Mucosa of rectum (tissue), 2 donors: ENCODE measurements at regions not wholly inside any gene's neighbourhood (a gene's known extent, or its start where the extent isn't known, plus 50 kb on each side); places are given as distances from the start of the nearest gene placed in this dataset.

Source experiments
- H3K27ac ChIP-seq, 2 donors: one replicate each; pipeline ENCODE4 v1.7.0; 2013; ENCODE audit warnings: inconsistent platforms in 2 of 2, low read depth in 2 of 2, low read length in 2 of 2
- H3K27me3 ChIP-seq, 2 donors: one replicate each; pipeline ENCODE4 v1.7.0; 2013; ENCODE audit warnings: low read length in 2 of 2; ENCODE audit not compliant: control insufficient read depth in 2 of 2, insufficient read depth in 2 of 2
- H3K36me3 ChIP-seq, 2 donors: one replicate each; pipeline ENCODE4 v1.7.0; 2013; ENCODE audit warnings: low read length in 2 of 2; ENCODE audit not compliant: control insufficient read depth in 2 of 2, insufficient read depth in 2 of 2
- H3K4me1 ChIP-seq, 2 donors: one replicate each; pipeline ENCODE4 v1.7.0; 2013; ENCODE audit warnings: low read length in 2 of 2, mild to moderate bottlenecking in 1 of 2; ENCODE audit not compliant: control insufficient read depth in 2 of 2, insufficient read depth in 2 of 2
- H3K4me3 ChIP-seq, 2 donors: one replicate each; pipeline ENCODE4 v1.7.0; 2013; ENCODE audit warnings: low read length in 2 of 2
- H3K9ac ChIP-seq, 2 donors: one replicate each; pipeline ENCODE4 v1.7.0; 2013; ENCODE audit warnings: low read length in 2 of 2, low read depth in 1 of 2, mild to moderate bottlenecking in 1 of 2
- H3K9me3 ChIP-seq, 2 donors: one replicate each; pipeline ENCODE4 v1.7.0; 2013; ENCODE audit warnings: low read length in 2 of 2; ENCODE audit not compliant: control insufficient read depth in 2 of 2
- donor health status: healthy.
- donor health status: Normal muscosa, but diverticular disease.

DNA sequence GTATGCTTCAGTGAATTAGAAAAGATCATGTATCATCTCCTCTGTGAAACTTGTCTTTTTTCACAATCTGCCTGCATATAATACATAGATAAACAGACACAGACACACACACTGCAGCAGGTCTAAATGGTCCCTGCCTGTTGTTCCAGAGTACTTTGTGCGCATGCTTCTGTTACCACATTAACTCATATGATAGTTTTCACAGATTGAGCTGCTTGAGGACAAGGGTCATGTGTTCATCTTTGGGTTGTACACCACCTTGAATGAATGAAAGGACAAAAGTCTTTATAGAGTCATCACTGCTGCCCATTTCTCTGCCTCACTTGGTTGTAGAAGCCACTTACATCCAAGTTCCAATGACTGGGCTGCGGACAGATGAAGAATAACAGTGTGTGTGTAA, 72.7 kb upstream of the GLS start:
- H3K9me3 ChIP-seq = no peaks in the 10 kb centered on the region
- H3K27me3 ChIP-seq = no peaks in the 10 kb centered on the region
- no peak overlapping the region for H3K4me3 ChIP-seq
- H3K36me3 ChIP-seq = no peaks in the 10 kb centered on the region
- peaks cover 17 to 30% of the 10 kb centered on the region in 2 donors for H3K4me1 ChIP-seq
- H3K9ac ChIP-seq = no peak overlapping the region
- no peak overlapping the region for H3K27ac ChIP-seq

DNA sequence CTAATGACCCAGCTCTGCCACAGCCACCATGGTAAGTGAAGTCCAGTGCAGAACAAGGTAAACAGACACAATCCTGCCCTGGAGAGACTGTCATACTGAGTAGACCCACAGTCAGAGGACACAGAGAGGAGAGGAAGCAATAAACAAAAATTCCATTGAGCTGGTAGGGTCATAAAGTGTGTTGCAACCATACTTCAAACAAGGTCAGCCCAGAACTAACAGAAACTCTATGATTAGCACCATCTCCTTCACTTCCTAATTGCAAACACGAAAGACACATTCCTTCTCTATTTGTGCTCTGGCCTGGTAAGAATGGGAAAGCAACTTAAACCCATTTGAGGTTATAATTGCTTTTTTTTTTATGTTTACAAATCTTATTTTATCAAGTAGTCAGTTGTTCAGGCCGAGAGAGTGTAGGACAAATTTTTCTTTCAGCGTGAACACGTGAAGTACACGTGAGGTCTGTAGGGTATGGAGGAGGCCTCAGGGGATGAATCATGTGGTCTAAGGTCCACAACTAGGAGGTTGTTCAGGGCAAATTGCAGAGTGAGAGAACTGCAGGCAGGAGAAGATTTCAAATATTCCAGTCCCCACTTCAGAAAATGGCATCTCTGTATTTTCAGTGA, 71.4 kb upstream of the GLS start:
- no peak overlapping the region for H3K9ac ChIP-seq
- peak overlapping the region; percentile 57 to 64 for H3K27ac ChIP-seq
- peaks cover 17 to 30% of the 10 kb centered on the region in 2 donors for H3K4me1 ChIP-seq
- peak overlapping the region; percentile 5 to 49 for H3K4me3 ChIP-seq
- no peaks in the 10 kb centered on the region for H3K36me3 ChIP-seq
- H3K27me3 ChIP-seq = no peaks in the 10 kb centered on the region
- no peaks in the 10 kb centered on the region for H3K9me3 ChIP-seq

DNA sequence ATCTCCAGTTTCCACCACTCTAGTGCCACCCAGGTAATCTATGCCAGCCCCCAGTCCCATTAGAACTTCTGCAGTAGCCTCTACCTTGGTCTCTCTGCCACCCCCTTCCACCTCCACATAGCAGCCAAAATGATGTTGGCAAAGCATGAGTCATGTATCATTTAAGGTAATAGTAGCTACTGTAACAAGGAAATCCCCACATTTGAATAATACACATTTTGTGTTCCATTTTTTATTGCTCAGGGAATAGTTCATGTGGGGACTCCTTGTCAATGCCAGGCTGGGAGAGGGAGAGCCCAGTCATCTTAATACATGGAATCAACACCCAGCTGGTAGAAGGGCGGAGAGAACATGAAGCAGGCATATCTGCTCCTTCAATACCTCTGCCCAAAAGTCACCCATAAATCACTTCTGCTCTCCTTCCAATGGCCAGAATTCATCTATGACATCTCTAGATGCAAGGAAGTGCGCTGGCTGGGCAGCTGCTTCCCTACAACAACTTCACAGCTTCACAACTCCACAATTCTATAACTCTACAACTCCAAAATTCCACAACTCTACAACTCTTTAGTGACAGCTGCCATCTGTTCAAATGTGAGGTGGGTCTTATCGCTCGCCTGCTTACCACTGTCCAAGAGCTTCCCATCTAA, 70.6 kb upstream of the GLS start:
- H3K4me1 ChIP-seq = peaks cover 17 to 25% of the 10 kb centered on the region in 2 donors
- peak overlapping the region in 1 of 2 donors; percentile 49 for H3K4me3 ChIP-seq
- H3K9ac ChIP-seq = no peak overlapping the region
- no peaks in the 10 kb centered on the region for H3K27me3 ChIP-seq
- peak overlapping the region; percentile 57 to 64 for H3K27ac ChIP-seq
- no peaks in the 10 kb centered on the region for H3K36me3 ChIP-seq
- no peaks in the 10 kb centered on the region for H3K9me3 ChIP-seq

DNA sequence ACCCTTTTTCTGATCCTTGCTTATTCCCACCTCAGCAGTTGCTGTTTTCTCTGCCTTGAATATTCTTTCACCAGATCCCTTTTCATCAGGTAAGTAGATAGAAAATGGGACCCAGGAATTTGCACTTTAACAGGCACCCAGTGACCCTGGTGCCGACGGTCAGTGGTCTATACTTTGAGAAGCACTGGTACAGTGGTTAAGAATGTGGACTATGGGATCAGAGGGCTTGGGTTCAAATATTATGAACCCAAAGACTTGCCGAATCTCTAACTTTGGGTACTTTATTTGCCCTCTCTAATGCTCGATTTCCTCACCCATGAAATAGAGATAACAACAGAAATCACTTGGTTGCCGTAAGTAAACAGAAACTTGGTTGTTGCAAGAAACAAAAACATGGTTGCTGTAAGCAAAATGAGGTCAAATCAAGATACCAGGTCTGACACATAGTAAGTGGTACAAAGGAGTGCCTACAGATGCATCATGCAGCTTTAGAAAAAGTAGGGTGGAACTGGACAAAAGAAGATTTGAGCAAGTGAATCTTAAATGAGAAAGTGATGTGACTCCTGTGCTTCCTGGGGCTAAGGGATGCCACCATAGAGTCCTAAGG, 69.5 kb upstream of the GLS start:
- H3K9ac ChIP-seq = no peak overlapping the region

DNA sequence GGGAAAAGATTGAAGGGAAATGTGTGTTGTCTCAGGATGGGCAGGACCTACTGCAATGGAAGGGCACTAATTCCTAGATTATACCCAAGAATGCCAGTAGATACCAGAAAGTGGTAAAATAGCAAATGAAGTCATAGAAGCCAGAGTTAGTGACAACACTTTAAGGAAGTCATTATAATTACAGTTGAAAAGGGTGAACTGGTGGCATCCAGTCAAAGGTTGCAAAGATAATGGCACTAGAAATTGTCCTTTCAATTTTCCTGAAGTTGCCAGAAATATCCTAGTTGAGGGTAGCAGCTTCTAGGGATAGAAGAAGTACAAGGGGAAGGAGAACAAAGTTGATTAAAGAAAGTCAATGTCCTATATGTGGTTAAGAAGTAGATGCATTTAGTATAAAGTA, 68.8 kb upstream of the GLS start:
- Histone ChIP-seq H3K27me3 (no peaks in the 10 kb centered on the region), H3K4me3 (no peak overlapping the region), H3K9ac (no peak overlapping the region), H3K9me3 (no peaks in the 10 kb centered on the region), H3K27ac (no peak overlapping the region), H3K4me1 (peaks cover 17 to 33% of the 10 kb centered on the region in 2 donors), H3K36me3 (no peaks in the 10 kb centered on the region)

More for the DNA sequence above, 69.5 kb upstream of the GLS start:
- no peaks in the 10 kb centered on the region for H3K36me3 ChIP-seq
- no peak overlapping the region for H3K27ac ChIP-seq
- H3K9me3 ChIP-seq = no peaks in the 10 kb centered on the region
- H3K4me1 ChIP-seq = peaks cover 17 to 26% of the 10 kb centered on the region in 2 donors
- H3K27me3 ChIP-seq = no peaks in the 10 kb centered on the region
- no peak overlapping the region for H3K4me3 ChIP-seq

DNA sequence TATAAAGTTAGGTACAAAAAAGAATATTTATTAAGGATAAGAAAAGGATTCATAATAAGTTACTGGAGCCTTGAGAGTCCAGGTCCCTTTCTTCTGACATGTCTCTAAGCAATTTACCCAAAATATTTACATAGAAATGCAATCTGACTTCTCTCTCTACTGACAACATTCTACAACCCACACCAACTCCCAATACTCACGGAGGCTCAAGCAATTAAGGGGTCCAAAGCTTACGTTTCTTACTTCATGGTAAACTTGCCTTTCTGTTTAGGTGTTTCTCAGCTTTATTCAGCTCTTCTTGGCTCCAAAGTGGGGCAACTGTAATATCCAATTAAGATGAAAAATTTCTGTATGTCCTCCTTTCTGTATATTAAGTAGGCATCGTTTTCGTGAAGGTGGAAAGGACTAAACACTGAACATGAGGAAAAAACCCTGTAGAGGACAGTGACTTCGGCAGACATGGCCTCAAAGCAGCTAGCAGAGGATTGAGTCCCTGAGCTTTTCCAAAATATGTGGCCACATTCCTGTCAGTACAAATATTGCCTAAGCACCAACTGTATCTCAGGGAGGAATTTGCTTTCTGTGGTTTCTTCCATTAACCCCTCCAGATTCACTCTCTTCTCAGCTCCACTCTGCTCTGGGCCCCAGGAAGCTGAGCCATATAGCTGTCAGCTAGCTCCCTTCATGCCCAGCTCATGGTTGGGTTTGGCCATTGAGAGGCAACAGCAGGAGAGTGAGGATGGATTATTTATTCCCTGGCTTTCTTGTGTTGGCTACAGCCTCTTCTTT, 67.9 kb upstream of the GLS start:
- no peak overlapping the region for H3K27ac ChIP-seq
- no peaks in the 10 kb centered on the region for H3K27me3 ChIP-seq
- peaks cover 17 to 33% of the 10 kb centered on the region in 2 donors for H3K4me1 ChIP-seq
- H3K9me3 ChIP-seq = no peaks in the 10 kb centered on the region
- H3K9ac ChIP-seq = no peak overlapping the region
- H3K36me3 ChIP-seq = no peaks in the 10 kb centered on the region
- H3K4me3 ChIP-seq = no peak overlapping the region

DNA sequence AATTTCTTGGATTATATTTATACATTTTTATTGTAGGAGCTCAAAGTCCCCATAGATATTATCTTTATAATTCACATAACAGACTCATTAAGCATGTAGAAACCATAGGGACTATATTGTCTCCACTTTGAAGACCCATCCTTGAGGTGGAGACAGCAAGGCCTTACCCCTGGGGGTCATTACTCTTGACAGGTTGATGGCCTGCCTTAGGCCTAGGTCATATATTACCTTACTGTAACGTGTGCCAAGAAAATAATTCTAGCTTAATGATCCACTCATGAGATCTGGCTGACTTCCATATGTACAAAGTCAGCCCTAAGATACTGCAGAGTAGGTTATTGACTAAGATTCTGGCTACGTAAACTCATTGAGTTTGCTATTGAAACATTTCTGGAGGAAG, 65.4 kb upstream of the GLS start:
- no peaks in the 10 kb centered on the region for H3K9me3 ChIP-seq
- no peak overlapping the region for H3K9ac ChIP-seq
- no peak overlapping the region for H3K4me3 ChIP-seq
- H3K27ac ChIP-seq = peak overlapping the region in 1 of 2 donors; percentile 0
- H3K36me3 ChIP-seq = no peaks in the 10 kb centered on the region
- no peaks in the 10 kb centered on the region for H3K27me3 ChIP-seq
- H3K4me1 ChIP-seq = peaks cover 2 to 17% of the 10 kb centered on the region in 2 donors

DNA sequence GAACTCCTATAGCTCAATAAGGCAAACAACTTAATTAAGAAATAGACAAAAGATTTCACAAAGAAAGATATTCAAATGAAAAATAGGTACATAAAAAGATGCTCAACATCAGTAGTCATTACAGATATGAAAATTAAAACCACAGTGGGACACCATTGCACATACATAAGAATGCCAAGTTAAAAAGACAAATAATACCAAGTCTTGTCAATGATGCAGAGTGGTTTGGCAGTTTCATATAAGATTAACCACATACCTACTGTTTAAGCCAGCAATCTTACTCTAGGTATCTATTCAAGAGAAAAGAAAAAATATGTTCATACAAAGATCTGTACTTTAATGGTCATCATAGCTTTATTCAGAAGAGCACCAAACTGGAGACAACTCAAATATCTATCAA, 63.5 kb upstream of the GLS start:
- H3K9me3 ChIP-seq = no peaks in the 10 kb centered on the region
- no peak overlapping the region for H3K27ac ChIP-seq
- H3K4me1 ChIP-seq = peaks cover 0 to 12% of the 10 kb centered on the region in 2 donors
- H3K4me3 ChIP-seq = no peak overlapping the region
- no peaks in the 10 kb centered on the region for H3K27me3 ChIP-seq
- no peak overlapping the region for H3K9ac ChIP-seq
- no peaks in the 10 kb centered on the region for H3K36me3 ChIP-seq

DNA sequence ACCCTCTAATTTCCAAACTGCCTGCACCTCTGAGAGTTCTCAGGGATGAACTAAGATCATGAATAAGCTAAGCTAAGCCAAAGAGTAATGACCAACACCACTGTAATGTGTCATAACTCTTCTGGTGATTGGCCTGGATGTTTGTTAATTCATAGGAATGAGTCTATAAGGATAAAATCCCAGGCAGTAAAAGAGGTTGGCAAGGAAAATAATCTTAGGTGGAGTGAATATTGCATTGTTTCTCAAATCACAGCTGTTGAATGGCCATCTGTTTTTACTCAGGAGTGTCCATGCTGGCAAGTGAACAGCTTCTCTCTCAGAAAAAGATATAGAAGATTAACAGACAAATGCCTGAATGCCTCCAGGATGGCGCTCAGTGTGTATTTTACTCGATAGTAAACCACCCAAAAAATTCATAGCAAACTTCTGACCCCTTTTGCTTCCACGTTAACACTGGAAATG, 60.8 kb upstream of the GLS start:
- H3K4me3 ChIP-seq = no peak overlapping the region
- no peaks in the 10 kb centered on the region for H3K27me3 ChIP-seq
- no peaks in the 10 kb centered on the region for H3K36me3 ChIP-seq
- H3K9ac ChIP-seq = no peak overlapping the region
- H3K4me1 ChIP-seq = peaks cover 0 to 12% of the 10 kb centered on the region in 2 donors
- no peaks in the 10 kb centered on the region for H3K9me3 ChIP-seq
- H3K27ac ChIP-seq = no peak overlapping the region

DNA sequence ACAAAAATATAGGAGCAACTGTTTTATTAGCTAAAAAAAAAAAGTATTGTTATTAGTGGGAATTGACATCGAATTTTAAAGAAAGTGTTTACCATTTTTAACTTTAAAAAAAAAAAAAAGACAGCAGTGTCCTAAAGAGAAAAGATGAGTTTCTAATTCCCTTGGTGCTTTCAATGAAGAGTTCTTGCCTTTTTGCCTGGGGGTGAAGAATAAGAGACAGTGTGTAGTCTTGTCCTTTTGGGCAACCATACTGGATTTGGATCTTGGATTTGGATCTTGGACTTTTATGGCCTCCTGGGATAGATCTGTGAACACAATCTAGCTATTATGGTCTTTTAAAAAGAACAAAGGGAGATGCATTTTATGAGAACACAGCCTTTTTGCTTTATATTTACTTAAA, 60.2 kb upstream of the GLS start:
- Histone ChIP-seq H3K27me3 (no peaks in the 10 kb centered on the region), H3K9me3 (no peaks in the 10 kb centered on the region), H3K36me3 (no peaks in the 10 kb centered on the region), H3K27ac (no peak overlapping the region), H3K9ac (no peak overlapping the region), H3K4me1 (peaks cover 0 to 12% of the 10 kb centered on the region in 2 donors), H3K4me3 (no peak overlapping the region)
